ENCODE measurements at regions not wholly inside any gene's neighbourhood (a gene's known extent, or its start where the extent isn't known, plus 50 kb on each side); places are given as distances from the start of the nearest gene placed in this dataset.

- no peak for TF ChIP-seq CTCF (IDR thresholded peaks at IDR 0.05)
- TF ChIP-seq POLR2A (IDR thresholded peaks at IDR 0.05): no peak
- TF ChIP-seq POLR2AphosphoS5 (IDR thresholded peaks at IDR 0.05): no peak
Measured at GRCh38 chr6:148164645-148165044, 178.0 kb upstream of the SASH1 start.

Data from breast epithelium (tissue), 3 donors.